ENCODE measurements at regions not wholly inside any gene's neighbourhood (a gene's known extent, or its start where the extent isn't known, plus 50 kb on each side); places are given as distances from the start of the nearest gene placed in this dataset.
"Not testable (repeated sequence)": the region's sequence is repeated elsewhere in the genome, so short reads cannot be mapped to it uniquely, and the experiment has no call there.

DNA sequence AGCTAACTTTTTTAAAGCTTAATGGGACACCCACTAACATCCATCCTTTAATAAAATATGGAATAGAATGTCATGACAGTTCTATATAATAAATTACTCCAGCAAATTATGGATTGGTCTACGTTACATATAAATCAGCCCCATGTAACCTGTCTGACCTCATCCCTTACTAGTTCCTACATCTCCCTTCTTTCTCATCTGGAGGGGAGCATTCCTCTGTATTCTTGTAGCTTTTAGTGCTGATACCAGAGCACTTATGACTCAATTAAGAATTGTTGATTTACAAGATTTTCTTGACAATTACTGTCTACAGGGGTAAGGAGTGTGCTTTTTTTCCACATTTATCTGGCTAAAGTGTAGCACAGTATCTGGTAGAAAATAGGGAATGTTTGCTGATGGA lies 523.7 kb downstream of the FAM181B start:
- H3K27ac ChIP-seq (ENCODE audit: low read length), result no peak overlapping the region
- no peak overlapping the region for H3K4me3 ChIP-seq (ENCODE audit: low read depth in 1 of 2, low read length in 2 of 2)
- H3K36me3 ChIP-seq (ENCODE audit: control insufficient read depth in 1 of 2, insufficient read depth in 2 of 2, low read length in 2 of 2), result no peaks in the 10 kb centered on the region
- H3K27me3 ChIP-seq (ENCODE audit: low read depth, low read length), result no peaks in the 10 kb centered on the region
- H3K4me1 ChIP-seq (ENCODE audit: control insufficient read depth in 1 of 2, insufficient read depth in 2 of 2, low read length in 2 of 2), result no peaks in the 10 kb centered on the region
- H3K9me3 ChIP-seq (ENCODE audit: control insufficient read depth in 1 of 2, low read length in 2 of 2), result no peaks in the 10 kb centered on the region

DNA sequence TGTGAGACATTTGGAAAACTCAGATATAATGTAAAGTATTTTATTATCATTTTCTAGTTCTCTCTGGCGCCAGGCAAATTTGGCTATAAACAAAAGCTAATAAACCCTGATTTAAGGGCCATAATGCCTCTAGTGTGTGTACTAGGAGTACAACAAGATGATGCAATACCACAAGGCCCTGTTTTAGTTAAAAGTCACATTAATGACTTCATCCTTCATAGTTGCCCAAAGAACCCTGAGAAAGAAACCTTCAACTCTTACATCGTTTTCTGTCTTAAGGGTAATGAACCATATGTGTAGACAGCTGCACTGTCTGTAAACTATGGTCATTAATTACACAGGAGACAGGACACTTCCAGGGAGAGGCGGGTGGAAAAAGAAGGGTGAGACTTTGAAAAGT lies 538.4 kb downstream of the FAM181B start:
- no peaks in the 10 kb centered on the region for H3K9me3 ChIP-seq (ENCODE audit: control insufficient read depth in 1 of 2, low read length in 2 of 2)

GRCh38 chr11:82194521-82194920 lies 539.1 kb downstream of the FAM181B start:
- Histone ChIP-seq H3K4me1 (ENCODE audit: control insufficient read depth in 1 of 2, insufficient read depth in 2 of 2, low read length in 2 of 2) (no peaks in the 10 kb centered on the region), H3K27ac (ENCODE audit: low read length) (no peak overlapping the region), H3K27me3 (ENCODE audit: low read depth, low read length) (no peaks in the 10 kb centered on the region), H3K4me3 (ENCODE audit: low read depth in 1 of 2, low read length in 2 of 2) (no peak overlapping the region), H3K36me3 (ENCODE audit: control insufficient read depth in 1 of 2, insufficient read depth in 2 of 2, low read length in 2 of 2) (no peaks in the 10 kb centered on the region), H3K9me3 (ENCODE audit: control insufficient read depth in 1 of 2, low read length in 2 of 2) (no peaks in the 10 kb centered on the region)

More for the DNA sequence above, 538.4 kb downstream of the FAM181B start:
- no peak overlapping the region for H3K27ac ChIP-seq (ENCODE audit: low read length)
- H3K4me1 ChIP-seq (ENCODE audit: control insufficient read depth in 1 of 2, insufficient read depth in 2 of 2, low read length in 2 of 2), result no peaks in the 10 kb centered on the region
- no peaks in the 10 kb centered on the region for H3K36me3 ChIP-seq (ENCODE audit: control insufficient read depth in 1 of 2, insufficient read depth in 2 of 2, low read length in 2 of 2)
- H3K27me3 ChIP-seq (ENCODE audit: low read depth, low read length), result no peaks in the 10 kb centered on the region
- no peak overlapping the region for H3K4me3 ChIP-seq (ENCODE audit: low read depth in 1 of 2, low read length in 2 of 2)

DNA sequence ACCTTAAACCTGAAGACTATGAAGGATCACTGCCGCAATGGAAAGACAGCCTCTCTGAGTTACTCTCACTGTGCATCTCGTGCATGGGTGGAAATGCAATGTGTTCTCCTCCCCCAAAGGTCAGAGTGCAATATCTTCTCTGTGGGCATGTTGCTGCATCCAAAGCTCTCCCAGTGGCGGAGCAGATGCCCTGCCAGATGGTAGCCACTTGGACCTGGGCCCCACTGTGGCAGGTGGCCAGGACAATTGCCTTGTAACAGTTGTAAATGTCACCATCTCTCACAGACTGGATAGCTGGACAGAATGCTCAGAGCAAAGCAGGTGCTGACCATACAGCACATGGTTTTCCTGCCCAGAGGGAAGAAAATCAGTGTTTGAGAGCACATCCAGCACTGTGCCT lies 542.0 kb downstream of the FAM181B start:
- no peaks in the 10 kb centered on the region for H3K9me3 ChIP-seq (ENCODE audit: control insufficient read depth in 1 of 2, low read length in 2 of 2)
- no peaks in the 10 kb centered on the region for H3K27me3 ChIP-seq (ENCODE audit: low read depth, low read length)
- H3K36me3 ChIP-seq (ENCODE audit: control insufficient read depth in 1 of 2, insufficient read depth in 2 of 2, low read length in 2 of 2), result no peaks in the 10 kb centered on the region
- no peak overlapping the region for H3K27ac ChIP-seq (ENCODE audit: low read length)
- no peaks in the 10 kb centered on the region for H3K4me1 ChIP-seq (ENCODE audit: control insufficient read depth in 1 of 2, insufficient read depth in 2 of 2, low read length in 2 of 2)
- H3K4me3 ChIP-seq (ENCODE audit: low read depth in 1 of 2, low read length in 2 of 2), result no peak overlapping the region

- Histone ChIP-seq H3K36me3 (ENCODE audit: control insufficient read depth in 1 of 2, insufficient read depth in 2 of 2, low read length in 2 of 2) (no peaks in the 10 kb centered on the region), H3K4me3 (ENCODE audit: low read depth in 1 of 2, low read length in 2 of 2) (no peak overlapping the region), H3K27ac (ENCODE audit: low read length) (no peak overlapping the region), H3K4me1 (ENCODE audit: control insufficient read depth in 1 of 2, insufficient read depth in 2 of 2, low read length in 2 of 2) (no peaks in the 10 kb centered on the region), H3K9me3 (ENCODE audit: control insufficient read depth in 1 of 2, low read length in 2 of 2) (no peaks in the 10 kb centered on the region), H3K27me3 (ENCODE audit: low read depth, low read length) (no peaks in the 10 kb centered on the region)
Measured at GRCh38 chr11:82185925-82186324, 547.7 kb downstream of the FAM181B start.

GRCh38 chr11:82184966-82185365 lies 548.7 kb downstream of the FAM181B start:
- Histone ChIP-seq H3K27me3 (ENCODE audit: low read depth, low read length) (no peaks in the 10 kb centered on the region), H3K4me1 (ENCODE audit: control insufficient read depth in 1 of 2, insufficient read depth in 2 of 2, low read length in 2 of 2) (no peaks in the 10 kb centered on the region), H3K4me3 (ENCODE audit: low read depth in 1 of 2, low read length in 2 of 2) (no peak overlapping the region), H3K9me3 (ENCODE audit: control insufficient read depth in 1 of 2, low read length in 2 of 2) (no peaks in the 10 kb centered on the region), H3K27ac (ENCODE audit: low read length) (no peak overlapping the region), H3K36me3 (ENCODE audit: control insufficient read depth in 1 of 2, insufficient read depth in 2 of 2, low read length in 2 of 2) (no peaks in the 10 kb centered on the region)

DNA sequence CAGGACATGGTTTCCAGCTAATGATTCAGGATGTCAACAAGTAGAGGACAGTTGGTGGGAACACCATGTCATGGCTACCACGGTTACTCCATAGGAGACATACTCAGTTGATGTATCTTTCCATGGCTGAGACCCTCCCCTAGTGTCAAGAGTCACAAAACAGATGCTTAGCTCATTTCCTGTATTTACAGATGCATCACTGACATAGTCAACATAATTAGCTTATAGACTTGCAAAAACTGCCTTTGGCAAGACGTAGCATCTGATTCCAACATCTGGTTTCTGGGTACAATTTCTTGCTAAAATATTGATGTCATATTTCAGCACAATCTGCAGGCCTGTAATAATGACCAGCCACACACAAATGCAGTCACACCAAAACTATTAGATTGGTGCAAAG lies 550.3 kb downstream of the FAM181B start:
- H3K27ac ChIP-seq (ENCODE audit: low read length), result no peak overlapping the region
- H3K4me3 ChIP-seq (ENCODE audit: low read depth in 1 of 2, low read length in 2 of 2), result no peak overlapping the region
- no peaks in the 10 kb centered on the region for H3K9me3 ChIP-seq (ENCODE audit: control insufficient read depth in 1 of 2, low read length in 2 of 2)
- no peaks in the 10 kb centered on the region for H3K27me3 ChIP-seq (ENCODE audit: low read depth, low read length)
- no peaks in the 10 kb centered on the region for H3K4me1 ChIP-seq (ENCODE audit: control insufficient read depth in 1 of 2, insufficient read depth in 2 of 2, low read length in 2 of 2)
- H3K36me3 ChIP-seq (ENCODE audit: control insufficient read depth in 1 of 2, insufficient read depth in 2 of 2, low read length in 2 of 2), result no peaks in the 10 kb centered on the region

- not testable (repeated sequence) for H3K4me3 ChIP-seq (ENCODE audit: low read depth in 1 of 2, low read length in 2 of 2); H3K4me1 ChIP-seq (ENCODE audit: control insufficient read depth in 1 of 2, insufficient read depth in 2 of 2, low read length in 2 of 2); H3K36me3 ChIP-seq (ENCODE audit: control insufficient read depth in 1 of 2, insufficient read depth in 2 of 2, low read length in 2 of 2); H3K9me3 ChIP-seq (ENCODE audit: control insufficient read depth in 1 of 2, low read length in 2 of 2); H3K27ac ChIP-seq (ENCODE audit: low read length); H3K27me3 ChIP-seq (ENCODE audit: low read depth, low read length)
Measured at GRCh38 chr11:82182697-82183096, 551.0 kb downstream of the FAM181B start.

- H3K27me3 ChIP-seq (ENCODE audit: low read depth, low read length); H3K36me3 ChIP-seq (ENCODE audit: control insufficient read depth in 1 of 2, insufficient read depth in 2 of 2, low read length in 2 of 2); H3K4me1 ChIP-seq (ENCODE audit: control insufficient read depth in 1 of 2, insufficient read depth in 2 of 2, low read length in 2 of 2); H3K27ac ChIP-seq (ENCODE audit: low read length); H3K4me3 ChIP-seq (ENCODE audit: low read depth in 1 of 2, low read length in 2 of 2); H3K9me3 ChIP-seq (ENCODE audit: control insufficient read depth in 1 of 2, low read length in 2 of 2): not testable (repeated sequence)
Measured at GRCh38 chr11:82181796-82182195, 551.9 kb downstream of the FAM181B start.

- H3K4me1 ChIP-seq (ENCODE audit: control insufficient read depth in 1 of 2, insufficient read depth in 2 of 2, low read length in 2 of 2), result no peaks in the 10 kb centered on the region
- no peak overlapping the region for H3K27ac ChIP-seq (ENCODE audit: low read length)
- H3K27me3 ChIP-seq (ENCODE audit: low read depth, low read length), result no peaks in the 10 kb centered on the region
- H3K36me3 ChIP-seq (ENCODE audit: control insufficient read depth in 1 of 2, insufficient read depth in 2 of 2, low read length in 2 of 2), result no peaks in the 10 kb centered on the region
- H3K4me3 ChIP-seq (ENCODE audit: low read depth in 1 of 2, low read length in 2 of 2), result no peak overlapping the region
- no peaks in the 10 kb centered on the region for H3K9me3 ChIP-seq (ENCODE audit: control insufficient read depth in 1 of 2, low read length in 2 of 2)
Measured at GRCh38 chr11:82176945-82177344, 556.7 kb downstream of the FAM181B start.

DNA sequence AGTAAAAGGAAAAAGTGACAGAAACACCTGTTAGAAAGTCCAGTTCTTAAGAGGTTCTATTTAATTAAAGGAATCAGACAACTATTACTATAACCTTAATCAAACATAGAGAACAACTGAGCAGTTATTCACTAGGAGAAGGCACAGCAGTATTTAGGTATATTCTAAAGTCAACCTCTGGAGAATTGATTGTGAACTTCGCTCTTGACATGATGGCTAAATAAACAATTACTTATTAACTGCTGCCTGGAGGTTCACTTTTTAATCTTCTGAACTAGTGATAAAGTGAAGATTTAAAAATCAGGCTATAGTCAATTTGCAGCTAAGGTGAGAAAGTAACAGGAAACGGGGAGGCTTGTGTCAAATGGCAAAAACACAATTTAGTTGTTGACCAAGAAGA lies 557.3 kb downstream of the FAM181B start:
- Histone ChIP-seq H3K4me1 (ENCODE audit: control insufficient read depth in 1 of 2, insufficient read depth in 2 of 2, low read length in 2 of 2) (no peaks in the 10 kb centered on the region), H3K9me3 (ENCODE audit: control insufficient read depth in 1 of 2, low read length in 2 of 2) (no peaks in the 10 kb centered on the region), H3K27ac (ENCODE audit: low read length) (no peak overlapping the region), H3K36me3 (ENCODE audit: control insufficient read depth in 1 of 2, insufficient read depth in 2 of 2, low read length in 2 of 2) (no peaks in the 10 kb centered on the region), H3K27me3 (ENCODE audit: low read depth, low read length) (no peaks in the 10 kb centered on the region), H3K4me3 (ENCODE audit: low read depth in 1 of 2, low read length in 2 of 2) (no peak overlapping the region)

GRCh38 chr11:82174610-82175009 lies 559.1 kb downstream of the FAM181B start:
- Histone ChIP-seq H3K4me3 (ENCODE audit: low read depth in 1 of 2, low read length in 2 of 2) (no peak overlapping the region), H3K27me3 (ENCODE audit: low read depth, low read length) (no peaks in the 10 kb centered on the region), H3K36me3 (ENCODE audit: control insufficient read depth in 1 of 2, insufficient read depth in 2 of 2, low read length in 2 of 2) (no peaks in the 10 kb centered on the region), H3K9me3 (ENCODE audit: control insufficient read depth in 1 of 2, low read length in 2 of 2) (no peaks in the 10 kb centered on the region), H3K27ac (ENCODE audit: low read length) (no peak overlapping the region), H3K4me1 (ENCODE audit: control insufficient read depth in 1 of 2, insufficient read depth in 2 of 2, low read length in 2 of 2) (no peaks in the 10 kb centered on the region)

All from muscle layer of duodenum (tissue), 2 donors.